GM12878 (cell line): ENCODE measurements at regions not wholly inside any gene's neighbourhood (a gene's known extent, or its start where the extent isn't known, plus 50 kb on each side); places are given as distances from the start of the nearest gene placed in this dataset.

Experiments used
- ATAC-seq: fragments of 200-7000 bp; cut with Tn5 transposase; 3 replicates; pipeline ENCODE4 v1.9.1; 2020; ENCODE audit warnings: mild to moderate bottlenecking, moderate library complexity
- BruUV-seq: library from RNA; stranded (reverse); fragments of 400-500 nt; replicated peaks from 2 replicates; lab custom pipeline; 2021; lab: Mats Ljungman, UMichigan
- CTCF ChIA-PET: fragments of 300-600 bp; sonication (Branson Sonifier 250); formaldehyde crosslinking; extraction: SDS; loops from one replicate; lab custom pipeline; 2021; ENCODE audit warnings: inconsistent platforms; lab: Yijun Ruan, JAX
- POLR2A ChIA-PET: fragments of 350-600 bp; formaldehyde crosslinking; extraction: SDS; loops from one replicate; lab custom pipeline; 2021; ENCODE audit warnings: inconsistent platforms; lab: Charles Lee
- RAD21 ChIA-PET: fragments of 300-600 bp; sonication (Branson Sonifier 250); formaldehyde crosslinking; loops from one replicate; lab custom pipeline; 2023; ENCODE audit warnings: antibody characterized with exemption; ENCODE audit not compliant: unreplicated experiment; lab: Charles Lee
- SMC1A ChIA-PET: fragments of 300-600 bp; sonication (Branson Sonifier 250); formaldehyde crosslinking; loops from one replicate; lab custom pipeline; 2023; ENCODE audit not compliant: unreplicated experiment, uncharacterized antibody; lab: Charles Lee
- DNase-seq: peaks from one replicate; pipeline ENCODE4 v3.0.0-alpha.2; 2011; ENCODE audit warnings: low read depth, low spot score
- FAIRE-seq: peaks from 3 replicates; lab custom pipeline; 2011; peaks lifted over from hg19 to GRCh38; lab: Jason Lieb, UNC
- H2AFZ ChIP-seq: 2 replicates; pipeline ENCODE4 v1.6.0; 2011; ENCODE audit warnings: low read depth, low read length, control low read depth; ENCODE audit not compliant: control insufficient read depth
- H3K27ac ChIP-seq: 2 replicates; pipeline ENCODE4 v1.5.1; 2011; ENCODE audit warnings: control low read depth; ENCODE audit not compliant: control insufficient read depth, insufficient read depth
- H3K27me3 ChIP-seq, 2 experiments: replicated peaks in 1 of 2; 2 replicates each; pipeline versions ENCODE4 v1.6.0 to v1.6.1; 2011; ENCODE audit warnings: low read length in 1 of 2; ENCODE audit not compliant: control insufficient read depth in 2 of 2, insufficient read depth in 2 of 2
- H3K36me3 ChIP-seq, 2 experiments: 2 replicates each; pipeline ENCODE4 v1.5.1; 2011; ENCODE audit warnings: low read length in 1 of 2; ENCODE audit not compliant: control insufficient read depth in 2 of 2, insufficient read depth in 2 of 2
- H3K4me1 ChIP-seq: 2 replicates; pipeline ENCODE4 v1.6.1; 2011; ENCODE audit warnings: mild to moderate bottlenecking, low read length, moderate library complexity, mixed read lengths; ENCODE audit not compliant: control insufficient read depth, insufficient read depth
- H3K4me2 ChIP-seq: 2 replicates; pipeline ENCODE4 v1.6.0; 2011; ENCODE audit warnings: control low read depth; ENCODE audit not compliant: control insufficient read depth, insufficient read depth
- H3K4me3 ChIP-seq: fragments of 200-600 bp; sonication (generic); 2 replicates; pipeline ENCODE4 v1.5.1; 2016
- H3K79me2 ChIP-seq: 2 replicates; pipeline ENCODE4 v1.6.0; 2011; ENCODE audit warnings: low read length; ENCODE audit not compliant: control insufficient read depth, insufficient read depth
- H3K9ac ChIP-seq: 2 replicates; pipeline ENCODE4 v1.8.0; 2011; ENCODE audit warnings: low read length, control low read depth, mixed read lengths; ENCODE audit not compliant: control insufficient read depth, insufficient read depth
- H3K9me3 ChIP-seq: replicated peaks from 3 replicates; pipeline ENCODE4 v1.5.1; 2011; ENCODE audit warnings: mild to moderate bottlenecking, low read length; ENCODE audit not compliant: control insufficient read depth, insufficient read depth
- H4K20me1 ChIP-seq: 2 replicates; pipeline ENCODE4 v1.6.0; 2011; ENCODE audit not compliant: control insufficient read depth, insufficient read depth
- CBX5 ChIP-seq: sonication (generic); IDR thresholded peaks from 2 replicates; pipeline ENCODE4 v1.6.1; 2016; ENCODE audit warnings: low read depth, moderate library complexity, mild to moderate bottlenecking, inconsistent platforms
- HSF1 ChIP-seq: fragments of 150-350 bp; IDR thresholded peaks from 2 replicates; pipeline ENCODE4 v1.6.1; 2014; ENCODE audit warnings: mild to moderate bottlenecking, low read depth, low read length
- MEF2B ChIP-seq: fragments of 450-650 bp; IDR thresholded peaks from 2 replicates; pipeline ENCODE4 v1.6.1; 2018; ENCODE audit warnings: mild to moderate bottlenecking, moderate library complexity; ENCODE audit not compliant: partially characterized antibody, poor library complexity, severe bottlenecking
- POU2F2 ChIP-seq: IDR thresholded peaks from 3 replicates; pipeline ENCODE4 v1.6.1; 2011; ENCODE audit warnings: low read depth, mild to moderate bottlenecking, low read length, borderline replicate concordance
- RAD21 ChIP-seq: IDR thresholded peaks from 2 replicates; pipeline ENCODE4 v1.6.1; 2011; ENCODE audit warnings: mild to moderate bottlenecking, low read depth, low read length, moderate library complexity; ENCODE audit not compliant: insufficient read depth
- TCF3 ChIP-seq: IDR thresholded peaks from 2 replicates; pipeline ENCODE4 v1.6.1; 2012; ENCODE audit warnings: low read depth, mild to moderate bottlenecking, low read length, borderline replicate concordance; ENCODE audit not compliant: insufficient read depth
- ZBTB11 ChIP-seq: fragments of 450-650 bp; formaldehyde crosslinking; IDR thresholded peaks from 2 replicates; pipeline ENCODE4 v1.5.0; 2022; ENCODE audit warnings: mild to moderate bottlenecking, missing genetic modification characterization
- WGBS: methylation state at CpG from one replicate; pipeline ENCODE4 v1.1.6; 2016; ENCODE audit warnings: low lambda C conversion rate; ENCODE audit not compliant: insufficient replicate concordance, insufficient coverage; ENCODE audit errors: missing lambda C conversion rate; 5-methylcytosine and 5-hydroxymethylcytosine counted together
- in situ Hi-C: fragments of 300-500 bp; cut with MboI; formaldehyde crosslinking; loops from 9 replicates; pipeline ENCODE4 v1.14.3; 2018; ENCODE audit warnings: mixed read lengths
- intact Hi-C: fragments of 100-400 bp; cut with micrococcal nuclease; formaldehyde crosslinking; loops from one replicate; pipeline ENCODE4 v1.14.2; 2022; ENCODE audit not compliant: unreplicated experiment
- TF ChIP-seq, protein P1 (sequence below), 3 experiments: IDR thresholded peaks in 2 of 3; conservative IDR thresholded peaks in 1 of 3; 2 replicates each; pipeline ENCODE4 v1.5.1; 2011; ENCODE audit warnings: low read depth in 3 of 3, low read length in 3 of 3, mild to moderate bottlenecking in 3 of 3, control low read depth in 2 of 3, moderate library complexity in 2 of 3, inconsistent platforms in 1 of 3, mixed read lengths in 1 of 3; ENCODE audit not compliant: control insufficient read depth in 2 of 3, insufficient read depth in 1 of 3; ENCODE audit errors: extremely low read depth in 1 of 3

DNA sequence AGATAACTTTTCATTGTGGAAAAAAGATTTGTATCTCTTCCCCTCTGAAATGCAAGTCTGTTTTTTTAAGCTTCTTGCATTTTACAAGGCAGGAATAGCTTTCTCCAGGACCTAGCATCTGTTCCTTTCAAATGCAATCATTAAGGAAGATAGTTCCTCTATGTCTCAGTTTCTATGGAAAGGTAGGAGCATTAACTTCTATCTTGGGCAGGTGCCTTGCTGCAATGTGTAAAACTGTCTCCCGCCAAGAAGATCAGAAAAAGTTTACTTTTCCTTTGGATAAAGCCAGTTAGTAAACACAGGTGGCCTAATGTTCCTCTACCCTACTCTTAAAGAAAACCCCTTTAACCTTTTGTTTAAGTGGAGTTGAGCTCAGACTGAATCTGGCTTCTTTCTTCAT lies 560.6 kb upstream of the CYLC2 start:
- H3K9ac ChIP-seq = no peak overlapping the region
- no peak for FAIRE-seq

DNA sequence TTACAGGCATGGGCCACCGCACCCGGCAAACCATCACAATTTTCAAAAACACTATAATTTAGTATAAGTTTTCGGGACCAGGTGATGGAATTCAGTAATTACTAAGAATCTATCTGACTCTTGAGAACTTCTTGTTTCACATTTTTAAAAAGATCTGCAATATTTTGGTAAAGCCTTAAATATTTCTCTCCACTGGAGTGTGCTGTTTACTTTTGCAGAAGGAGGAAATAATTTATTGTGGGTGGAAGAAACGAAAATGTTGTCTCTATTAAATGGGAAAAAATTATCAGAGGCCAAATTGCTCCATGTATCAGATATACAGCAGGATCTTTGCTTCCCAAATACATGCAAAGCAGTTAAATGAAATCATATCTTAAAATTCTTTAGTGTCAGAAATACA lies 566.8 kb upstream of the CYLC2 start:
- Histone ChIP-seq H3K27ac (no peak overlapping the region), H3K4me3 (no peak overlapping the region), H3K9me3 (no peaks in the 10 kb centered on the region), H3K79me2 (no peaks in the 10 kb centered on the region), H3K36me3 (no peaks in the 10 kb centered on the region), H4K20me1 (no peaks in the 10 kb centered on the region), H2AFZ (no peak overlapping the region), H3K4me1 (no peaks in the 10 kb centered on the region), H3K4me2 (no peak overlapping the region), H3K27me3 (no peaks in the 10 kb centered on the region), H3K9ac (no peak overlapping the region)
- WGBS = 50% methylated on average over 4 of the region's 4 CpGs
- FAIRE-seq (no peak), DNase-seq (no peak), ATAC-seq (no peak)
- ChIA-PET SMC1A (no interaction called here), POLR2A (no interaction called here), CTCF (no interaction called here), RAD21 (no interaction called here)
- intact Hi-C loops = loop anchor here (10.0 kb wide), 1 partner anchor 64 kb away; no protein-coding TSS in a partner anchor
- in situ Hi-C loops = no loop called here
- BruUV-seq = no TSS peak
- TF ChIP-seq, protein P1, sequence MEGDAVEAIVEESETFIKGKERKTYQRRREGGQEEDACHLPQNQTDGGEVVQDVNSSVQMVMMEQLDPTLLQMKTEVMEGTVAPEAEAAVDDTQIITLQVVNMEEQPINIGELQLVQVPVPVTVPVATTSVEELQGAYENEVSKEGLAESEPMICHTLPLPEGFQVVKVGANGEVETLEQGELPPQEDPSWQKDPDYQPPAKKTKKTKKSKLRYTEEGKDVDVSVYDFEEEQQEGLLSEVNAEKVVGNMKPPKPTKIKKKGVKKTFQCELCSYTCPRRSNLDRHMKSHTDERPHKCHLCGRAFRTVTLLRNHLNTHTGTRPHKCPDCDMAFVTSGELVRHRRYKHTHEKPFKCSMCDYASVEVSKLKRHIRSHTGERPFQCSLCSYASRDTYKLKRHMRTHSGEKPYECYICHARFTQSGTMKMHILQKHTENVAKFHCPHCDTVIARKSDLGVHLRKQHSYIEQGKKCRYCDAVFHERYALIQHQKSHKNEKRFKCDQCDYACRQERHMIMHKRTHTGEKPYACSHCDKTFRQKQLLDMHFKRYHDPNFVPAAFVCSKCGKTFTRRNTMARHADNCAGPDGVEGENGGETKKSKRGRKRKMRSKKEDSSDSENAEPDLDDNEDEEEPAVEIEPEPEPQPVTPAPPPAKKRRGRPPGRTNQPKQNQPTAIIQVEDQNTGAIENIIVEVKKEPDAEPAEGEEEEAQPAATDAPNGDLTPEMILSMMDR (IDR thresholded peaks at IDR 0.05 in 2 of 3, conservative IDR thresholded peaks at IDR 0.05 in 1 of 3; ENCODE audit: control insufficient read depth in 2 of 3, extremely low read depth in 1 of 3, insufficient read depth in 1 of 3, low read depth in 3 of 3, low read length in 3 of 3) = no peak
- no peak for TF ChIP-seq MEF2B
- no peak for TF ChIP-seq ZBTB11 (CRISPR knock-in tag)
- peak; percentile 73 for TF ChIP-seq RAD21
- no peak for TF ChIP-seq TCF3
- no peak for TF ChIP-seq CBX5
- no peak for TF ChIP-seq POU2F2

More for the DNA sequence above, 560.6 kb upstream of the CYLC2 start:
- no TSS peak for BruUV-seq
- no peaks in the 10 kb centered on the region for H4K20me1 ChIP-seq
- H3K4me3 ChIP-seq = no peak overlapping the region
- no peak overlapping the region for H3K27ac ChIP-seq
- ChIA-PET CTCF (no interaction called here), RAD21 (no interaction called here), POLR2A (no interaction called here), SMC1A (no interaction called here)
- no peaks in the 10 kb centered on the region for H3K27me3 ChIP-seq
- no peak overlapping the region for H2AFZ ChIP-seq
- no peak for TF ChIP-seq HSF1
- intact Hi-C loops = loop anchor here (10.0 kb wide), 1 partner anchor 460 kb away; no protein-coding TSS in a partner anchor
- in situ Hi-C loops = no loop called here
- no peaks in the 10 kb centered on the region for H3K79me2 ChIP-seq
- H3K4me1 ChIP-seq = no peaks in the 10 kb centered on the region
- DNase-seq (no peak), ATAC-seq (no peak)
- no peaks in the 10 kb centered on the region for H3K9me3 ChIP-seq
- no peaks in the 10 kb centered on the region for H3K36me3 ChIP-seq
- H3K4me2 ChIP-seq = no peak overlapping the region
- WGBS = 52% methylated on average over 1 of the region's 1 CpG
